GM12878 (cell line): ENCODE measurements at regions not wholly inside any gene's neighbourhood (a gene's known extent, or its start where the extent isn't known, plus 50 kb on each side); places are given as distances from the start of the nearest gene placed in this dataset.

Experiments
- ATAC-seq: fragments of 200-7000 bp; cut with Tn5 transposase; 3 replicates; pipeline ENCODE4 v1.9.1; 2020; ENCODE audit warnings: mild to moderate bottlenecking, moderate library complexity
- BruUV-seq: library from RNA; stranded (reverse); fragments of 400-500 nt; replicated peaks from 2 replicates; lab custom pipeline; 2021; lab: Mats Ljungman, UMichigan
- CTCF ChIA-PET: fragments of 300-600 bp; sonication (Branson Sonifier 250); formaldehyde crosslinking; extraction: SDS; loops from one replicate; lab custom pipeline; 2021; ENCODE audit warnings: inconsistent platforms; lab: Yijun Ruan, JAX
- POLR2A ChIA-PET: fragments of 350-600 bp; formaldehyde crosslinking; extraction: SDS; loops from one replicate; lab custom pipeline; 2021; ENCODE audit warnings: inconsistent platforms; lab: Charles Lee
- RAD21 ChIA-PET: fragments of 300-600 bp; sonication (Branson Sonifier 250); formaldehyde crosslinking; loops from one replicate; lab custom pipeline; 2023; ENCODE audit warnings: antibody characterized with exemption; ENCODE audit not compliant: unreplicated experiment; lab: Charles Lee
- SMC1A ChIA-PET: fragments of 300-600 bp; sonication (Branson Sonifier 250); formaldehyde crosslinking; loops from one replicate; lab custom pipeline; 2023; ENCODE audit not compliant: unreplicated experiment, uncharacterized antibody; lab: Charles Lee
- DNase-seq: peaks from one replicate; pipeline ENCODE4 v3.0.0-alpha.2; 2011; ENCODE audit warnings: low read depth, low spot score
- FAIRE-seq: peaks from 3 replicates; lab custom pipeline; 2011; peaks lifted over from hg19 to GRCh38; lab: Jason Lieb, UNC
- H2AFZ ChIP-seq: 2 replicates; pipeline ENCODE4 v1.6.0; 2011; ENCODE audit warnings: low read depth, low read length, control low read depth; ENCODE audit not compliant: control insufficient read depth
- H3K27ac ChIP-seq: 2 replicates; pipeline ENCODE4 v1.5.1; 2011; ENCODE audit warnings: control low read depth; ENCODE audit not compliant: control insufficient read depth, insufficient read depth
- H3K27me3 ChIP-seq, 2 experiments: replicated peaks in 1 of 2; 2 replicates each; pipeline versions ENCODE4 v1.6.0 to v1.6.1; 2011; ENCODE audit warnings: low read length in 1 of 2; ENCODE audit not compliant: control insufficient read depth in 2 of 2, insufficient read depth in 2 of 2
- H3K36me3 ChIP-seq, 2 experiments: 2 replicates each; pipeline ENCODE4 v1.5.1; 2011; ENCODE audit warnings: low read length in 1 of 2; ENCODE audit not compliant: control insufficient read depth in 2 of 2, insufficient read depth in 2 of 2
- H3K4me1 ChIP-seq: 2 replicates; pipeline ENCODE4 v1.6.1; 2011; ENCODE audit warnings: mild to moderate bottlenecking, low read length, moderate library complexity, mixed read lengths; ENCODE audit not compliant: control insufficient read depth, insufficient read depth
- H3K4me2 ChIP-seq: 2 replicates; pipeline ENCODE4 v1.6.0; 2011; ENCODE audit warnings: control low read depth; ENCODE audit not compliant: control insufficient read depth, insufficient read depth
- H3K4me3 ChIP-seq: fragments of 200-600 bp; sonication (generic); 2 replicates; pipeline ENCODE4 v1.5.1; 2016
- H3K79me2 ChIP-seq: 2 replicates; pipeline ENCODE4 v1.6.0; 2011; ENCODE audit warnings: low read length; ENCODE audit not compliant: control insufficient read depth, insufficient read depth
- H3K9ac ChIP-seq: 2 replicates; pipeline ENCODE4 v1.8.0; 2011; ENCODE audit warnings: low read length, control low read depth, mixed read lengths; ENCODE audit not compliant: control insufficient read depth, insufficient read depth
- H3K9me3 ChIP-seq: replicated peaks from 3 replicates; pipeline ENCODE4 v1.5.1; 2011; ENCODE audit warnings: mild to moderate bottlenecking, low read length; ENCODE audit not compliant: control insufficient read depth, insufficient read depth
- H4K20me1 ChIP-seq: 2 replicates; pipeline ENCODE4 v1.6.0; 2011; ENCODE audit not compliant: control insufficient read depth, insufficient read depth
- BACH1 ChIP-seq: fragments of 450-650 bp; IDR thresholded peaks from 2 replicates; pipeline ENCODE4 v1.6.1; 2017; ENCODE audit warnings: mild to moderate bottlenecking, borderline replicate concordance
- BCL3 ChIP-seq: IDR thresholded peaks from 2 replicates; pipeline ENCODE4 v1.6.1; 2011; ENCODE audit warnings: borderline replicate concordance, low read depth, mild to moderate bottlenecking, moderate library complexity, low read length; ENCODE audit not compliant: insufficient read depth, poor library complexity, severe bottlenecking
- FOS ChIP-seq: IDR thresholded peaks from 3 replicates; pipeline ENCODE4 v1.6.1; 2011; ENCODE audit warnings: borderline replicate concordance; ENCODE audit not compliant: insufficient read length; ENCODE audit errors: extremely low read depth
- HCFC1 ChIP-seq: fragments of 150-350 bp; IDR thresholded peaks from 2 replicates; pipeline ENCODE4 v1.6.1; 2014; ENCODE audit warnings: low read length
- HDGF ChIP-seq: fragments of 450-650 bp; IDR thresholded peaks from 2 replicates; pipeline ENCODE4 v1.6.1; 2016; ENCODE audit warnings: antibody characterized with exemption
- MXI1 ChIP-seq: fragments of 150-350 bp; IDR thresholded peaks from 2 replicates; pipeline ENCODE4 v1.6.1; 2011; ENCODE audit warnings: low read depth, mild to moderate bottlenecking, inconsistent platforms, low read length, improper control_type of control experiment
- PML ChIP-seq: IDR thresholded peaks from 2 replicates; pipeline ENCODE4 v1.6.1; 2012; ENCODE audit warnings: low read length, inconsistent platforms
- RBBP5 ChIP-seq: fragments of 200-600 bp; sonication (generic); conservative IDR thresholded peaks from 2 replicates; pipeline ENCODE4 v1.6.1; 2016
- RCOR1 ChIP-seq: conservative IDR thresholded peaks from 2 replicates; pipeline ENCODE4 v1.6.1; 2012; ENCODE audit warnings: low read depth, low read length, improper control_type of control experiment
- SIX5 ChIP-seq: IDR thresholded peaks from 2 replicates; pipeline ENCODE4 v1.6.1; 2011; ENCODE audit warnings: mild to moderate bottlenecking, low read depth, low read length, moderate library complexity; ENCODE audit not compliant: severe bottlenecking
- STAT1 ChIP-seq: fragments of 450-650 bp; conservative IDR thresholded peaks from 2 replicates; pipeline ENCODE4 v1.6.1; 2014; ENCODE audit warnings: antibody characterized with exemption, mild to moderate bottlenecking
- TAF1 ChIP-seq: IDR thresholded peaks from 2 replicates; pipeline ENCODE4 v1.6.1; 2011; ENCODE audit warnings: mild to moderate bottlenecking, low read depth, low read length, borderline replicate concordance
- WRNIP1 ChIP-seq: IDR thresholded peaks from 2 replicates; pipeline ENCODE4 v1.6.1; 2011; ENCODE audit warnings: low read depth, low read length, improper control_type of control experiment, borderline replicate concordance
- WGBS: methylation state at CpG from one replicate; pipeline ENCODE4 v1.1.6; 2016; ENCODE audit warnings: low lambda C conversion rate; ENCODE audit not compliant: insufficient replicate concordance, insufficient coverage; ENCODE audit errors: missing lambda C conversion rate; 5-methylcytosine and 5-hydroxymethylcytosine counted together
- in situ Hi-C: fragments of 300-500 bp; cut with MboI; formaldehyde crosslinking; loops from 9 replicates; pipeline ENCODE4 v1.14.3; 2018; ENCODE audit warnings: mixed read lengths
- intact Hi-C: fragments of 100-400 bp; cut with micrococcal nuclease; formaldehyde crosslinking; loops from one replicate; pipeline ENCODE4 v1.14.2; 2022; ENCODE audit not compliant: unreplicated experiment

GRCh38 chr2:54371460-54372065 lies 84.6 kb upstream of the SPTBN1 start:
- Histone ChIP-seq H3K27me3 (no peaks in the 10 kb centered on the region; a peak in 1 of 4 replicates), H3K9me3 (no peaks in the 10 kb centered on the region), H3K36me3 (no peaks in the 10 kb centered on the region), H2AFZ (no peak overlapping the region), H3K79me2 (no peaks in the 10 kb centered on the region), H3K4me1 (no peaks in the 10 kb centered on the region), H3K27ac (no peak overlapping the region), H3K4me3 (no peak overlapping the region), H3K4me2 (no peak overlapping the region), H3K9ac (no peak overlapping the region), H4K20me1 (no peaks in the 10 kb centered on the region)
- BruUV-seq: no TSS peak
- ChIA-PET RAD21 (no interaction called here), CTCF (no interaction called here), POLR2A (no interaction called here), SMC1A (interaction anchor here (0.9 kb wide), 1 partner anchor 149 kb away, joined by 4 read pairs; no protein-coding TSS in a partner anchor)
- DNase-seq (no peak), FAIRE-seq (no peak), ATAC-seq (no peak)
- intact Hi-C loops (no loop called here), in situ Hi-C loops (no loop called here)
- no peak for TF ChIP-seq SIX5
- TF ChIP-seq FOS: no peak
- TF ChIP-seq RBBP5: no peak
- TF ChIP-seq HCFC1: no peak
- TF ChIP-seq TAF1: no peak
- TF ChIP-seq WRNIP1: no peak
- TF ChIP-seq STAT1: no peak
- no peak for TF ChIP-seq MXI1
- no peak for TF ChIP-seq HDGF
- TF ChIP-seq BCL3: no peak
- TF ChIP-seq BACH1: no peak
- no peak for TF ChIP-seq PML
- TF ChIP-seq RCOR1: no peak
- WGBS: 48% methylated on average over 7 of the region's 7 CpGs
